ENCODE measurements at regions not wholly inside any gene's neighbourhood (a gene's known extent, or its start where the extent isn't known, plus 50 kb on each side); places are given as distances from the start of the nearest gene placed in this dataset.

DNA sequence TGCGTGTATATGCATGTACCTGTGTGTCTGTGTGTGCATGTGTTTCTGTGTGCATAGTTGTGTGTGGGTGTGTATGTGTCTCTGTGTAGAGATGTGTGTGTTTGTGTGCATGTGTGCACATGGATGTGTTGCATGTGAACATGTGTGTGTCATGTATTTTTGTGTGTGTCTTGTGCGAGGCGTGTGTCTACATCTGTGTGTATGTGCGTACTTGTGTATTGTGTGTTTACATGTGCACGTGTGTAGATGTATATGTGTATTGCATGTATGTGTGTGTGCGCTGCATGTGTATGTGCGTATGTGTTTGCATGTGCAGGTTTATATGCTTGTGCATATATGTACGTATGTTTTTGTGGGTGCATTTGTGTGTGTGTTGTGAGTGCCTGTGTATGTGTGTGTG, 735.2 kb downstream of the GALR1 start:
- DNase-seq (ENCODE audit: low read depth, low spot score) = no peak

DNA sequence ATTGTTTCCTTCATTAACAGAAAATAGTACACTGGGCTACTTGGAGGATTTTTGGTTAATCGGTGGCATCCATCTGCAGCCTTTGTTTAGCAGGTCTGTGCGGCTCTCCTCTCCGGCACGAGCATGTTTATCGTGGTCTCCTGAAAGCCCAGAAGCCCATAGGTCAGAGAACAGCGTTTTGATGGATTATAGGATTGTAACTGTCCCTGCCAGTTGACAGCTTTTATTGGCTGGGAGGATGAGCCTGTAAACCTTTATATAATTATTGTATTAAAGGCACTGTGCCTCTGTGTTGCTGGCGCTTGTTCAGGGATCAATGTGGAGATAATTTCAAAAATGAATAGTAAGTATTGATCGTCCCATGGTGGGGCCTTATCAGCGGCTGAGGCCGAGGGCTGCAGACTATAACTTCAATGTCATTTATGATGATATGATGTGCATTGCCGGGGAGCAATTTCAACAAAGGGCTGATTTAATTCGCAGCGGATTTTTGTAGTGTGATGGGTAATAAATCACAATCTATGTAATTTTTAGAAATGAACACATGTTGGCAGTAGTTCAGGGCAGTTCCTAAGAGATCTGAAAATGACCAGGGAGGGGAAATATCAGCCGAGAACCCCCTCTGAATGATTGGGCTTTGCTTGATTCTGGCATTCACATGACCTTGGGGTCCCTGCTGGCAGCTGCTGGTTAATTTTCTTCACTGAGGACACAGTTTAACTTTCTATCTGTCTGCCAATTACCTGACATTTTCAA, 736.1 kb downstream of the GALR1 start:
- no peak for DNase-seq (ENCODE audit: low read depth, low spot score)

DNA sequence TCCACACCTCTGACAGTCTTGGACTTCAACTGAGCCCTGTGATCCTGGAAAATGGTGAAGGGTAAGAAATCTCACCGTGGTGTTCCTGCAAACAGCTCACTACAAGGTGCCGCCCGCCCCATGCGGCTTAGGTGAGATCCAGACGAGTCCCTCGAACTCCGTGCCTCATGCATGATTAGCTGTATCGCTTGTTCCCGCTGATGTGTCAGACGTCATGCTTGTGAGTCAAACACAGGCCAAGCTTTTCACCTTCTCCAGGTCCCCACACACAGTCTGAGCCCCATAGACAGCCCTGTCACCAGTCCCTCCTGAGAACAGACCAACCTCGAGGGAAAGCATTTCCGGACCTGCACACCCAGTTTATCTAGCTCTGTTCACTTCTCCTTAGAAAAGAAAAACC, 740.5 kb downstream of the GALR1 start:
- DNase-seq (ENCODE audit: low read depth, low spot score) = no peak

DNA sequence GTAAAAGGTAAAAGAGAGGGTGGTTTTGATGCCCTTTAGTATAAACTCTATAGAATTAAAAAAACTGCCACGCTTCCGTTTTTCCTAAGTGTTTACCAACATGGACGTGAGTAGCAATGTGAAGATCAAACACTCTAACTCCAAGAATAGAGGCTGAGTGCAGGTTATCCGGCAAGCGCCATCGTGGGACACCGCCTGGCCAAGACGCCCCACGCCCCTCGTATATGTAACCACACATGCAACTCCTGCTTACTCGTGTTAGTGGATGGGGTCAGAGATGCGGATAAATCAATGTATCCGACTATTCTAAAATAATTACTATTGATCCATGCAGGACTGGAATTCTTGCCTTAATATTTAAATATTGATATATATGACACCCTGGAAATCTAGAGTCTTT, 741.3 kb downstream of the GALR1 start:
- DNase-seq (ENCODE audit: low read depth, low spot score) = no peak

DNA sequence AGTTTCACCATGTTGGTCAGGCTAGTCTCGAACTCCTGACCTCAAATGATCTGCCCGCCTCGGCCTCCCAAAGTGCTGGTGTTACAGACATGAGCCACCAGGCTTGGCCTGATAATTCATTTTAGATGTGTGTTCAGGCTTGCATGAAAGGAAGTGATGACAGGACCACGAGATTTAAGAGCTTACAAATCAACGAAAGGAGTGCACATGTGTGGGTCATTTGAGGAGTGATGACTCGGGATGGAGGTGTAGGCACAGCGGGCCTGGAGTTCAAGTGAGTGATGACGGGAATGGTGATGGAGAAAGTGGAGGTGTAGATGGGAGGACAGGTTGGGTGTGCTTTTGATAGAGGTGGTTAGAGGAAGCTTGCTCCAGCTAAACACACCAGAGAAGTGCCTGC, 742.4 kb downstream of the GALR1 start:
- no peak for DNase-seq (ENCODE audit: low read depth, low spot score)

DNA sequence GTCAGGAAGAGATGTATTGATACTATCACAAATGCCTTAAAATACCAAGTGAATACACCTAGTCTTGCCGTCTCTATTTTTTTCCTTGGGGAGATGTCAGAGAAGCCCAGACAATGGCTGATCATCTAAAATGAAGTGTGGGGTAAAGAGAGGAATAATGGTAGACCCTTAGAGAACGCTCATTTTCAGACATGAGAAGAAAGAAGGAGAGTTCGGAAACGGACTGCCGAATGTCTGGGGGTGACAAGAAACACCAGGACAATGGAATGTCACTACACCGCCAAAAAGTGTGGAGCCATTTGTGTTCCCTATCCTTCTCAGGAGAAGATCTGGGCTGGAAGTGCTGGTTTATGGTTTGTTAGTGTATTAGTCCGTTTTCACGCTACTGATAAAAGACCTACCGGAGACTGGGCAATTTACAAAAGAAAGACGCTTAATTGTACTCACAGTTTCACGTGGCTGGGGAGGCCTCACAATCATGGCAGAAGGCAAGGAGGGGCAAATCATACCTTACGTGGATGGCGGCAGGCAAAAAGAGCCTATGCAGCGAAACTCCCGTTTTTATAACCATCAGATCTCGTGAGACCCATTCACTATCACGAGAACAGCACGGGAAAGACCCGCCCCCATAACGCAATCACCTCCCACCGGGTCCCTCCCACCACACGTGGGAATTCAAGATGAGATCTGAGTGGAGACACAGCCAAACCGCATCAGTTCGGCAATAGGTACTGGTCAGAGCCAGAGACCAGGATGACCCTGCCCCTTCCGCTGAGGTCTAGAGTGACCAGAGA, 743.7 kb downstream of the GALR1 start:
- DNase-seq (ENCODE audit: low read depth, low spot score) = no peak

DNA sequence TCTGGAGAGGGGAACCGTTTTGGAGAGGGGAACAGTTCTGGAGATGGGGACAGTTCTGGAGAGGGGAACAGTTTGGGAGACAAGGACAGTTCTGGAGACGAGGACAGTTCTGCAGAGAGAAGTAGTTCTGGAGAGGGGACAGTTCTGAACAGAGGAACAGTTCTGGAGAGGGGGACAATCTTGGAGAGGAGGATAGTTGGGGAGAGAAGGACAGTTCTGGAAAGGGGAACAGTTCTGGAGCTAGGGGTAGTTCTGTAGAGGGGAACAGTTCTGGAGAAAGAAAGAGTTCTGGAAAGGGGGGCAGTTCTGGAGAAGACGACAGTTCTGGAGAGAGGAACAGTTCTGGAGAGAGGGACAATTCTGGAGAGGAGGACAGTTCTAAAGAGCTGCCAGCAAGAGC, 745.9 kb downstream of the GALR1 start:
- no peak for DNase-seq (ENCODE audit: low read depth, low spot score)

DNA sequence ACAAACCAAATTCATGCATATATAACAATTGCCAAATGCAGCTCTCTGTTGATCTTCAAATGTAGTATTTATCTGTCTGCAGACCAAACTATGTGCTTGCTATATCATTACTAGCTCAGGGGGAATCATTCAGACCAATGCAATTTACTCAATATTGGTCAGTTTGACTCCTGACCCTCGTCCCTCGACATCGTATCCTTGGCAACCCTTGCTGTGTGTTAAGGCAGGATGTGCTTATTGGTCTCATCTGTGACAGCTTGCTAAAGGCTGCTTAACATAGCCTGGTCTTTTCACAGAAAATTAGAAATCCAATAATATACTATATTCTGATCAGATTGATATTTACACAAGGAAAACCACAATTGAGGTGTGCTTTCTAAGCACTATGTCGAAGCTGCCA, 747.1 kb downstream of the GALR1 start:
- DNase-seq (ENCODE audit: low read depth, low spot score) = no peak

DNA sequence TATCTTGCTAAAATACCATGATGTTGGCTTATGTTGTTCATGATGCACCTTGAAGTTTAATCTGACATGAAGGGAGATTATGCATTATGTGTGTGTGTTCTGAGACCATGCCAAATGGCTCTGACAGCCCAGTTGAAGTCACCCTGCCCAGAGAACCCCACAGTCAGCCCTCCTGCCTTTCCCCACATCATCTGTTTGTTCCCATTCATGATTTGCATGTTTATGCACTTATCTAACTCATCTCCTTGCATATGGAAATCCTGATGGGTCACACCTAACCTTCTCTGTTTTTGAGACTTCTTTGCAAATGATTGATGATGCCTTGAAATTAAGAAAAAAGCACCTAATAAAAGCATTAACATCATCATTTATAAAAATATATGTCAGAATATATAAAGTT, 752.2 kb downstream of the GALR1 start:
- DNase-seq (ENCODE audit: low read depth, low spot score) = no peak

DNA sequence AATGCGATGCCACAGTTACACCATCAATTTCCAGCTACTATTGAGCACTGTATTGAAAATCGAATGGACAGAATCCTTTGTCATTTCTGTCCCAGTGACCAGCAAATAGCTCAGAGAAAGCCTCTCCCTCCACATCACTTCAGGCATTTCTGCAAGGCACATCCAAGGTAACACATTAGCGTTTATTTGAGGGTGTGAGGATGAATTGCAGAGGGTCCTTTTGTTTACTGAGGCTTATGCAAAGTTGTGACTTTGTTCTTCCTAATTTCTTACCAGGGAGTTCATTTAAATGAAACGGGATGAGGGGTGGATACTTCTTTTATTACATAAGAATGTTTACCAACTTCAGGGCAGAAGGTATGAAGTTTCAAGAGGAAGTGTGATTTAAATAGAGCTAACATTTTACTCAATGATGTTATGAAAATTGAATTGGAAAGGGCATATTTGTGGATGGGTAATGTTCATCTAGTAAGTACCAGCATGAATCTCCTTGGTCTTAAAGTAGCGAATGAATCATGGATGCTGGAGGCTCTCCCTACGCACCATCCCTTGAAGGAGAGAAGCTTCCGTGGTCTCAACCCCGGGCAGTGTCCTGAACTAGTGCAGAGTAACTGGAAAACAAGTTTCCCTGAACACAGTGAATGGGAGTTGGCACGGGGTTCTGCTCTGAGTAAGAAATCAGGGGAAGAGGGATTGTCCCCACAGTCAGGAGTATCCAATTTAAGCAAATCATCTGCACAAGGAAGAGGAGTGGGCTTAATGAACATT, 756.5 kb downstream of the GALR1 start:
- no peak for DNase-seq (ENCODE audit: low read depth, low spot score)

DNA sequence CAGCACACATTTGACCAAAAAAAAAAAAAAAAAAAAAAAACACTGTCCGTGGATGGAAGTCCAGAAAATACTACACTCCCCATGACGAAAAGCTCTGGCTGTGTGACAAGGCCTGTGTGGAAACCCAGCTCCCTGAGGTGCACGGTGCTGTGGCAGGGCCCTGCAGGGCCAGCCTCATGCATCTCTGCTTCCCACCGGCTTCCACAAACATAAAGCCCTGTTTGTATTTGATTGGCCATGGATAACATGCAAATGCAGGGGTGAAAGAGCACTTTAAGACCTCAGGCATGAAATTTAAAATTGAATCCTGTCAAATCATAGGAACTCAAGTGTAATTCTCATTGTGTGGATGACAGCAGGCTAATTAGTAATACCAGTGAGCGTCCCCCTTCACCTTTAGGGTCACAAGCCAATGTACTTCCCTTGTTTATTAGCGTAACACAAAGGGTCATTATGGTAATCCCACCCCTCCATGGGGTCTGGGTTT, 757.2 kb downstream of the GALR1 start:
- DNase-seq (ENCODE audit: low read depth, low spot score) = no peak

DNA sequence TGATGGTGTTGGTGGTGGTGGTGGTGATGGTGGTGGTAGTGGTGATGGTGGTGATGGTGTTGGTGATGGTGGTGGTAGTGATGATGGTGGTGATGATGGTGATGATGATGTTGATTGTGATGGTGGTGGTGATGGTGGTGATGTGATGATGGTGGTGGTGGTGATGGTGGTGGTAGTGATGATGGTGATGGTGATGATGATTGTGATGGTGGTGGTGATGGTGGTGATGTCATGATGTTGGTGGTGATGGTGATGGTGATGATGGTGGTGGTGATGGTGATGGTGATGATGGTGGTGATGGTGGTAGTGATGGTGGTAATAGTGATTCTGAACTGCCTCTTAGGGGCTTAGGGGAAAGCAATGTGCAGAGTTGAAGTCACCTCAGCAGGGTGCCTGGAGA, 760.7 kb downstream of the GALR1 start:
- no peak for DNase-seq (ENCODE audit: low read depth, low spot score)

DNA sequence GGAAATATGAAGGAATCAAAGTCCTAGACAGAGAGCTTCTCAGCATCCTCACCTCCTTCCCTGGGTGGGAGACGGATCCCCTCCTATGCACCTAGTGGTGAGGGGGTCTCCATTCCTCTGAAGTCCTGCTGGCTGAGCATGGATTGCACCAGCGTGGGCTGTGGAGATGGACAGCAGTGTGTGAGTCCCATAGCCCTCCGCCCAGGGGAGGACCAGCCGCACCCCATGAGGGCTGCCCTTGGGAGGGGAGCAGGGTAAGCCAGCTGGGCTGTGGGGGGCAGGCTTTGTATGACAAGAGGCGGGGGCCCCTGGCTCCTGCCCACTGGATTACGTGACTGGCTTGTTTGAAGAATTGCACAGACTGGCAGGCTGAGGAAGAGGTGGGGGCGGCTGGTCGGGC, 768.2 kb downstream of the GALR1 start:
- DNase-seq (ENCODE audit: low read depth, low spot score) = no peak

DNA sequence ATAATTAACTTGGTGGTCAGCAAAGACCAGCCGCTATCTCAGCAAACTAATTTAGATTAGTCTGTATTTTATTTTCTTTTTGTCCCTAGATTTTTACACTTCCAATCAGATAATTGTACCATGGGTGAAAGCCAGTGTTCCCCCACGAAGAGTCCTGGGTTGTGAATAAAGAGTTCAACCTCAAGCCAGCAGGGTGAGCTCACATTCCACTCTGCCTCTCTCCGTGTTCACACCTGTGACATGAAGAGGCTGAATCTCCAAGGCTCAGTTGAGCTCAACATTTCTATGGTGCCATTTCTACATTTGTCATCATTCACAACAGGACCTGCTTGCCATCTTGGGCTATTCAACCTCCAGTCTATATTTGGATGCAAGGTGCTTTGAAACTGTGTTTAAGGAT, 771.5 kb downstream of the GALR1 start:
- no peak for DNase-seq (ENCODE audit: low read depth, low spot score)

DNA sequence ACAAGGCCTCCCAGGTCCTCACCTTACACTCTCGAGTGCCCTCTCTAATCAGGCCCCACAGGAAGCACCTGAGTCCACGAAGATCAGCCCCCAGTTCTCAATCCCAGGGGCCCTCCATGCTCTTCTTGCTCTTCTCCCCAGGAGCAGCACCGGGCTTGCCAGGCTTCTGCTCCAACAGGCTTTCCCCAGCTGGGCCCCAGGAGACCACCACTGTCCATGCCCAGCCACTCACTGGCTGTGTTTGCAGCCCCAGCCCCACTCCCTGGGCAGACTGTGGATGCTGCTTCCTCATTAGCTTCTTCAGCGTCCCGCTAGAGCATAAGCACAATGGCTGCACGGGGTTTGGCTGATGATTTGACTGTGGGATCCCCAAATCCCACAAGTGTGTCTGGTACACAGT, 781.9 kb downstream of the GALR1 start:
- DNase-seq (ENCODE audit: low read depth, low spot score) = no peak

DNA sequence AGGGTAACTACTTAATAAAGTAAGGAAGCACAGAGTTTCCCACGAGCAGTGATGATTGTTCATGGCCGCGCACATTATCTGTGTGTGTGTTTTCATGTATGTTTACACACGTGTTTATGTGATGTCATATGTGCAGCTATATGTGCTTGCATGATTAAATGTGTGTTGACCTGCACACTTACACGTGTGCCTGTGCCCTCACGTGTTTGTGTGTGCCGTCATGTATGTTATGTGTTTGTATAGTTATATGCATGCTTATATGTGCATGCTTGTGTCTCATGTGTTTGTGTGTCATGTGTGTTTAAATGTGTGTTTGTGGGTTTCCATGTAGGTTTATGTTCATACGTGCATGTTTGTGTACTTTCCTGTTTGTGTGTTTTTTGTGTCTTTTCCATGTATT, 782.3 kb downstream of the GALR1 start:
- DNase-seq (ENCODE audit: low read depth, low spot score) = no peak

DNA sequence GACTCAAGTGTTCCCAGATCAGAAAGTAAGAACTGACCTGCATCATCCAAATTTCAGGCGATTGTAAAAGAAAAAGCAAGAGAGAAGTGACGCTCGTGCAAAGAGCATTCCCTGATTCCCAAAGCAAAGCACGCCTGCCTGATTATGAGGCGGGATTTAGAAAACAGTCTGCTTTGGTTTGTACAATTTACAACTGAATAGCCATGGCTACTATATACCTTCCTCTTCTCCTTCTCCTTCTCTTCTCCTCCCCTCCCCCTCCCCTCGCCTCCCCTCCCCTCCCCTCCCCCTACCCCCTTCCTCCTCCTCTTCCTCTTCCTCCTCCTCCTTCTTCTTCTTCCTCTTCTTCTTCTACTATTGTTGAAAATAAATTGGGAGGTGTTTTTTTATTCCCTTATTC, 782.9 kb downstream of the GALR1 start:
- DNase-seq (ENCODE audit: low read depth, low spot score) = no peak

DNA sequence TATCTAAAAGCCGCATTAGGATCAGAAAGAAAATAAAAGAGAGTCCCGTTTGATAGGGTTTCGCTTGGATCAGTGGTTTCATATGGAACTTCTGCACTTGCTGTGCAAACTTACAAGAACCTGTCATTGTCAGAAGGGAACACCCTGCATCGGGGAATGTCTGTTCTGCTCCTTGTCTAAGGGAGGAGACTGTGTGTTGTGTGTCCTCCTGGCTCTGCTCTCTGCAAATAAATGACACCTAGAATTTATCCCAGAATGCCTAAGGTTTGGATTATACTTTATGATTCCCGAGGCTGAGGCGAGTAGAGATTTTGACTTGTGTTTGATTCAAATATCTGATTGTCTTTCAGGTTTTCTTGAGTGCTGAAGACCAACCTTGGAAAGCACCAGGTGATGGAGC, 785.1 kb downstream of the GALR1 start:
- DNase-seq (ENCODE audit: low read depth, low spot score) = no peak

DNA sequence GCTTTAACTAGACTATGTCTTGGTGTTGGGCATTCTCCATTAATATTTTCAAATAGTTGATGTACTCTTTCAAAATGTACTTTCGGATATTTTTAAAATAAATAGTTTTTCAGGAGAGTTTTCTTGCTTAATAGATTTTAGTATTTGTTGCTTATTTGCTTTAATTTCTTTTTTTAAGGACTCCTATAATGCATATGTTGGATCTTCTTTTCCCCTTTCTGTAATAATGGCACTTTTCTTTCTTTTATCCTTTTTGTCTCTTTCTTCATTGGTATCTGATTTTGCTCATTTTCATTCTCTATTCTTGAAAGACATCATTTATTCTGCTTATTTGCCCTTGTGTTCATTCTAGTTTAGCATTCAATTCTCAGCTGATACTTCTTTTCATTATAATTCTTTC, 791.6 kb downstream of the GALR1 start:
- DNase-seq (ENCODE audit: low read depth, low spot score) = no peak

DNA sequence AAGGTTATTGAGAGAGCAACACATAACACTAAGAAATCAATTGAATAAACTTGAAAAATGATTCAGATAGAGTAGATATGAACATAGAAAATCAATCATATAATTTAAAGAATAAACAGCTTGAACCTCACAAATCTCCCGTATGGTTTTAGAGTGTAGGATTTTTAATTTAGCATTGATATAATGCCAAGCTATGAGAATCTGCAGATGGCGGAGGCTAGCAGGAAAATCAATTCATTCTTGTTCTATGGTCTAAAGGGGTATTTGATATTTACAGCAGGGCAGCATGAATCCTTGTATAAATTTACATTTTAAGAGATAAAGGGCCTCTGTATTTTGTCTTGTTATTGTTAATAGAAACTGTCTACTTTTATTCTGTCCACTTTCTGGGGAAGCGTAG, 797.0 kb downstream of the GALR1 start:
- DNase-seq (ENCODE audit: low read depth, low spot score) = no peak

DNA sequence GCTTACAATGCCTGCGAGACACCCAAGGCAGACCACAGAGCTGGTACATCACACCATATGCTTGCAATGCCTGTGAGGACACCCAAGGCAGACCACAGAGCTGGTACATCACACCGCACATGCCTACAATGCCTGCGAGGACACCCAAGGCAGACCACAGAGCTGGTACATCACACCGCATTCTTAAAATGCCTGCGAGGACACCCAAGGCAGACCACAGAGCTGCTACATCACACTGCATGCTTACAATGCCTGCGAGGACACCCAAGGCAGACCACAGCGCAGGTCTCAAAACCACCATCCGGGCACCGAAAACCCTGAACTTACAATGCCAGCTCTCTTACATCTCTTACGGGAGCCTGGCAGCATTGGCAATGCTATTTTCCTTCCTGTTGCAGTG, 799.6 kb downstream of the GALR1 start:
- DNase-seq (ENCODE audit: low read depth, low spot score) = no peak

DNA sequence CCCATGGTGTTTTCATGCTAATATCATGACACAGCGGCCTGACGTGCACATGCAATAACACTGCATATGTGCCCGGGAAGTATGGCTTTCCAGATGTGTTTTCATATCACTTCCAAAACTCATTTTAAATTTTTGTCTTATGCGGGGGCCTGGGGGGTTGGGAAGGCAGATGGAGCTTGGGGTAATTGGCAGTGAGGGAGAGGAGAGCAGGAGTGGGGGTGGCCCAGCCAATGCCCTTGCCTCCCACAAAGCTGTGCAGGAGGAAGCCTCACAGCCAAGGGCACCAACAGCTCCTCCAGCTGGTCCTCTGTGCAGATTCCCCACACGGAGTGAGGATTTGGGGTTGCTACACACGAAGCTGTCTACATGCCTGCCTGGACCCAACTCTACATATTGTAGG, 805.2 kb downstream of the GALR1 start:
- DNase-seq (ENCODE audit: low read depth, low spot score) = no peak

DNA sequence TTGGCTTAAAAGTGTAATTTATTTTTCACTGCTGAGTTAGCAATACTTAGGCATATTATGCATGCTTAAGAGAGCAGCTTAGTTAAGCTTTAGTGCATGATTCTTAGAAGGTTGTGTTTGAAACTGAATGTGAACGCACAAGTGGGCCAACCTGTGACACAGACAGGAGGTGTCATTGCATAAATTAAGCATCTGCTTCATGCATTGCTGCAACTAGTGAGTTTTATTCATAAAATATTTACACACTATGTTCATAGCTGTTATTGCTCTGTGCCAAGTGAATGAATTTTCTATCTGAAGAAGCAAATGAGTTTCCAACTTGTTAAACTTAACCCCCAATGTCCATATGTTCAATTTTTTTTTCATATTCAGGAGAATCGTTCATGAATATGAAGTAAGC, 806.4 kb downstream of the GALR1 start:
- no peak for DNase-seq (ENCODE audit: low read depth, low spot score)

All from iPS DF 19.7 (cell line).